Right lobe of liver (tissue), 6 donors: ENCODE measurements at regions not wholly inside any gene's neighbourhood (a gene's known extent, or its start where the extent isn't known, plus 50 kb on each side); places are given as distances from the start of the nearest gene placed in this dataset.

Source experiments
- ATAC-seq, 4 donors: fragments of 200-7000 bp; cut with Tn5 transposase; one replicate each; pipeline ENCODE4 v1.9.1; 2020; ENCODE audit warnings: mild to moderate bottlenecking in 4 of 4, moderate library complexity in 4 of 4
- DNase-seq, 3 donors: peaks; one replicate each; pipeline ENCODE4 v3.0.0-alpha.2; 2020
- H3K27ac ChIP-seq, 3 donors: fragments of 200-600 bp; one replicate each; pipeline ENCODE4 v1.8.0; 2022
- H3K27me3 ChIP-seq, 2 donors: fragments of 200-600 bp; one replicate each; pipeline ENCODE4 v1.8.0; 2022
- H3K36me3 ChIP-seq, 4 donors: fragments of 200-600 bp; sonication (generic) in 1 of 4; one replicate each; pipeline versions ENCODE4 v1.5.1 to v1.8.0; 2017 to 2022; ENCODE audit warnings: control low read depth in 1 of 4
- H3K4me1 ChIP-seq, 4 donors: fragments of 200-600 bp; sonication (generic) in 1 of 4; one replicate each; pipeline versions ENCODE4 v1.5.1 to v1.8.0; 2017 to 2022; ENCODE audit warnings: control low read depth in 1 of 4
- H3K4me3 ChIP-seq, 3 donors: fragments of 200-600 bp; one replicate each; pipeline ENCODE4 v1.8.0; 2022
- H3K9me3 ChIP-seq, 4 donors: fragments of 200-600 bp; sonication (generic) in 1 of 4; one replicate each; pipeline versions ENCODE4 v1.5.1 to v1.8.0; 2017 to 2022; ENCODE audit warnings: control low read depth in 1 of 4
- CTCF ChIP-seq, 4 donors: fragments of 200-600 bp in 3 of 4; fragments of 450-650 bp in 1 of 4; IDR thresholded peaks; one replicate each; pipeline versions ENCODE4 v1.5.1 to v1.8.0; 2016 to 2022; ENCODE audit warnings: antibody characterized with exemption in 4 of 4, mild to moderate bottlenecking in 2 of 4
- POLR2A ChIP-seq: fragments of 450-650 bp; IDR thresholded peaks from one replicate; pipeline ENCODE4 v1.6.1; 2017; ENCODE audit warnings: antibody characterized with exemption, mild to moderate bottlenecking
- WGBS: methylation state at CpG from one replicate; pipeline ENCODE4 v1.1.6; 2018; ENCODE audit warnings: low coverage, low lambda C conversion rate; ENCODE audit not compliant: insufficient coverage; ENCODE audit errors: missing lambda C conversion rate; 5-methylcytosine and 5-hydroxymethylcytosine counted together
- intact Hi-C, 2 donors: fragments of 100-400 bp; cut with DNase I; formaldehyde crosslinking; loops; one replicate each; pipeline versions ENCODE4 v1.11.2 to v1.14.1; 2022
- donor health status: DM: no; HTN: yes; CAD: no.
- donor health status: DM: no; HTN: no; CAD: no.
- donor health status: DM: no; HTN: no; CAD: no.
- donor health status: DM: no; HTN: yes; CAD: no.
- donor health status: DM: no; HTN: yes; CAD: no.

DNA sequence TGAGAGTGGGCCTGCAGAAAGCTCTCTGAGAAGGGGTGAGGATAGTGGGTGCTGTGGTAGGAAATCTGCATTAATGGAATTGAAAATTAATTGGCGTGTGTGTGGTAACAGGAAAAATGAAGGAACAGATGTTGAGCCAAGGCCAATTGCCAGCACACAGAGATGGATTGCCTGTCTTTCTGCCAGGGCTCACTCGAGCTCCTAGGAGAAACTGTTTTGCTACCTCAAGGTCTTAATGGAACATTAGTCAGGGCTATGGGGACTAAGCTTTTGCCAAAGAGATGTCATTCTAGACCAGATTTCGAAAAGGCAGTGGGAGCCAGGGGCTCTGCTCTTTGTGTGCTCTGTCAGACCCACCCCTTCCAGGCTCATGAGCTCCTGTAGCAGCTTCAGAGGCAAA is 124.0 kb upstream of the EFNA5 start:
- H3K27me3 ChIP-seq: no peaks in the 10 kb centered on the region
- H3K9me3 ChIP-seq: no peaks in the 10 kb centered on the region
- ATAC-seq (no peak), DNase-seq (no peak)
- intact Hi-C loops: no loop called here
- no peaks in the 10 kb centered on the region for H3K36me3 ChIP-seq
- H3K4me3 ChIP-seq: no peak overlapping the region
- no CpG with 5 or more reads among the region's 3 CpGs for WGBS
- H3K4me1 ChIP-seq: no peaks in the 10 kb centered on the region
- no peak overlapping the region for H3K27ac ChIP-seq
- TF ChIP-seq CTCF (IDR thresholded peaks at IDR 0.05) (no peak), POLR2A (no peak)

GRCh38 chr5:107792940-107793339 is 122.2 kb upstream of the EFNA5 start:
- ATAC-seq: no peak
- Histone ChIP-seq H3K27ac (no peak overlapping the region), H3K9me3 (no peaks in the 10 kb centered on the region), H3K36me3 (no peaks in the 10 kb centered on the region), H3K27me3 (no peaks in the 10 kb centered on the region), H3K4me3 (no peak overlapping the region), H3K4me1 (no peaks in the 10 kb centered on the region)
- no peak for DNase-seq
- TF ChIP-seq POLR2A (no peak), CTCF (IDR thresholded peaks at IDR 0.05) (no peak)
- intact Hi-C loops: no loop called here

- intact Hi-C loops: no loop called here
- WGBS: 83% methylated on average over 3 of the region's 4 CpGs
- Histone ChIP-seq H3K4me1 (no peaks in the 10 kb centered on the region), H3K36me3 (no peaks in the 10 kb centered on the region), H3K4me3 (no peak overlapping the region), H3K27me3 (no peaks in the 10 kb centered on the region), H3K9me3 (no peaks in the 10 kb centered on the region), H3K27ac (no peak overlapping the region)
- no peak for TF ChIP-seq CTCF (IDR thresholded peaks at IDR 0.05)
- no peak for TF ChIP-seq POLR2A
- no peak for ATAC-seq
- no peak for DNase-seq
Measured at GRCh38 chr5:107790671-107791070, 119.9 kb upstream of the EFNA5 start.

- no peaks in the 10 kb centered on the region for H3K36me3 ChIP-seq
- no peaks in the 10 kb centered on the region for H3K27me3 ChIP-seq
- no peak overlapping the region for H3K4me3 ChIP-seq
- intact Hi-C loops: no loop called here
- H3K9me3 ChIP-seq: no peaks in the 10 kb centered on the region
- H3K27ac ChIP-seq: no peak overlapping the region
- DNase-seq: no peak
- no peak for ATAC-seq
- H3K4me1 ChIP-seq: no peaks in the 10 kb centered on the region
- TF ChIP-seq POLR2A (no peak), CTCF (IDR thresholded peaks at IDR 0.05) (no peak)
- 38% methylated on average over 1 of the region's 1 CpG for WGBS
Measured at GRCh38 chr5:107786424-107786823, 115.7 kb upstream of the EFNA5 start.

DNA sequence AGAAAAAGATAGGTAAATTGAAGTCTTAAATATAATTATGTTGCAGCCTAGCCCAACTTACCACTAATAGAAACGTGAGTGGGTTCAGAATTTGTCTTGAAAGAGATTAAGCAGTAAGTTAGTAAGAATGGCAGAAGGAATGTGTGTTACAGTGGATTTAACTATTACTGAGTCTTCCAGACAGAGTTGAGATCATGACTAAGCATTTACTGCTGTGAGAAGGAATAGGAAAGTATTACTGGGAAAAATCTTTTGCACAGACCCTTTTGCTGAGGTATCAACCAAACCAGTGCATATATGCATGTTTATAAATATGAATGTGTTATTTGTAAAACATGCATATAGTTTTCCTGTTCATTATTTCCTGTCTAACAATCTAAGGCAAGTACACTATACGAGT is 112.8 kb upstream of the EFNA5 start:
- Histone ChIP-seq H3K27ac (no peak overlapping the region), H3K4me3 (no peak overlapping the region), H3K36me3 (no peaks in the 10 kb centered on the region), H3K27me3 (no peaks in the 10 kb centered on the region), H3K4me1 (no peaks in the 10 kb centered on the region), H3K9me3 (no peaks in the 10 kb centered on the region)
- intact Hi-C loops: no loop called here
- no peak for ATAC-seq
- TF ChIP-seq POLR2A (no peak), CTCF (IDR thresholded peaks at IDR 0.05) (no peak)
- no peak for DNase-seq
- whole genome bisulfite sequencing: 44% methylated on average over 2 of the region's 2 CpGs
